SK-N-SH (cell line): ENCODE measurements at regions not wholly inside any gene's neighbourhood (a gene's known extent, or its start where the extent isn't known, plus 50 kb on each side); places are given as distances from the start of the nearest gene placed in this dataset.

Source experiments
- CTCF ChIA-PET: fragments of 300-600, 350-600 bp; formaldehyde crosslinking; extraction: SDS; loops from one replicate; lab custom pipeline; 2021; lab: Yijun Ruan, JAX
- POLR2A ChIA-PET: fragments of 350-600 bp; sonication (Branson Sonifier 250); formaldehyde crosslinking; extraction: SDS; loops from one replicate; lab custom pipeline; 2020; ENCODE audit warnings: antibody characterized with exemption, inconsistent platforms; lab: Yijun Ruan, JAX
- DNase-seq: peaks from one replicate; pipeline ENCODE4 v3.0.0; 2012
- H2AFZ ChIP-seq: fragments of 200-600 bp; sonication (generic); 2 replicates; pipeline ENCODE4 v1.8.1; 2016; ENCODE audit warnings: antibody characterized with exemption, mild to moderate bottlenecking, low read depth
- H3F3A ChIP-seq: fragments of 200-600 bp; sonication (generic); replicated peaks from 2 replicates; pipeline ENCODE3; 2016; ENCODE audit warnings: antibody characterized with exemption, mild to moderate bottlenecking; ENCODE audit not compliant: insufficient read depth
- H3K27ac ChIP-seq, 2 experiments: fragments of 200-500 bp in 1 of 2; fragments of 200-600 bp in 1 of 2; sonication (Bioruptor generic) in 1 of 2; sonication (generic), shearing (Covaris generic) in 1 of 2; 2 replicates each; pipeline versions ENCODE4 v1.5.1 to v1.6.1; 2014 to 2016; ENCODE audit warnings: low read depth in 2 of 2, inconsistent platforms in 1 of 2, low read length in 1 of 2, mild to moderate bottlenecking in 1 of 2, mixed read lengths in 1 of 2
- H3K27me3 ChIP-seq: fragments of 200-600 bp; sonication (generic), shearing (Covaris generic); 2 replicates; pipeline ENCODE4 v1.6.1; 2016; ENCODE audit warnings: mixed run types; ENCODE audit not compliant: insufficient read depth
- H3K36me3 ChIP-seq, 2 experiments: fragments of 200-500 bp in 1 of 2; fragments of 200-600 bp in 1 of 2; sonication (Bioruptor generic) in 1 of 2; sonication (generic) in 1 of 2; replicated peaks in 1 of 2; 2 replicates each; pipeline versions ENCODE3 to v1.5.1; 2014 to 2016; ENCODE audit warnings: low read length in 1 of 2, mild to moderate bottlenecking in 1 of 2; ENCODE audit not compliant: insufficient read depth in 2 of 2, control insufficient read depth in 1 of 2
- H3K4me1 ChIP-seq, 2 experiments: fragments of 200-500 bp in 1 of 2; fragments of 200-600 bp in 1 of 2; sonication (Bioruptor generic) in 1 of 2; sonication (generic), shearing (Covaris generic) in 1 of 2; 2 replicates each; pipeline versions ENCODE4 v1.5.1 to v1.6.1; 2014 to 2016; ENCODE audit warnings: low read depth in 1 of 2, low read length in 1 of 2, mixed run types in 1 of 2; ENCODE audit not compliant: insufficient read depth in 2 of 2, control insufficient read depth in 1 of 2
- H3K4me2 ChIP-seq: fragments of 200-600 bp; sonication (generic), shearing (Covaris generic); 2 replicates; pipeline ENCODE4 v1.6.1; 2017; ENCODE audit warnings: mixed run types
- H3K4me3 ChIP-seq, 2 experiments: fragments of 200-500 bp in 1 of 2; fragments of 200-600 bp in 1 of 2; sonication (Bioruptor generic) in 1 of 2; sonication (generic), shearing (Covaris generic) in 1 of 2; 2 replicates each; pipeline versions ENCODE4 v1.5.1 to v1.8.1; 2014 to 2016; ENCODE audit warnings: low read depth in 2 of 2, inconsistent platforms in 1 of 2, low read length in 1 of 2, mild to moderate bottlenecking in 1 of 2, mixed read lengths in 1 of 2, moderate library complexity in 1 of 2
- H3K79me2 ChIP-seq: fragments of 200-600 bp; sonication (generic); 2 replicates; pipeline ENCODE4 v1.8.1; 2017; ENCODE audit warnings: mild to moderate bottlenecking; ENCODE audit not compliant: insufficient read depth
- H3K9ac ChIP-seq: fragments of 200-600 bp; sonication (generic); 2 replicates; pipeline ENCODE4 v1.6.1; 2017; ENCODE audit warnings: mixed run types
- H3K9me2 ChIP-seq: fragments of 200-600 bp; sonication (generic); 2 replicates; pipeline ENCODE4 v1.6.1; 2017; ENCODE audit warnings: mixed run types
- H3K9me3 ChIP-seq: fragments of 200-600 bp; sonication (generic); 2 replicates; pipeline ENCODE4 v1.6.1; 2017; ENCODE audit warnings: mixed run types, mild to moderate bottlenecking, moderate library complexity
- H4K20me1 ChIP-seq: fragments of 200-600 bp; sonication (generic); 2 replicates; pipeline ENCODE4 v1.6.1; 2017; ENCODE audit warnings: mild to moderate bottlenecking, mixed run types; ENCODE audit not compliant: insufficient read depth
- CHD2 ChIP-seq: fragments of 150-350 bp; IDR thresholded peaks from 2 replicates; pipeline ENCODE4 v1.6.1; 2018; ENCODE audit warnings: low read length; ENCODE audit not compliant: partially characterized antibody
- ELF1 ChIP-seq: IDR thresholded peaks from 2 replicates; pipeline ENCODE4 v1.4.0; 2012
- EP300 ChIP-seq, 2 experiments: IDR thresholded peaks; 2 replicates each; pipeline versions ENCODE4 v1.4.0 to v1.6.1; 2012; ENCODE audit warnings: borderline replicate concordance in 1 of 2, low read depth in 1 of 2, low read length in 1 of 2
- EZH2phosphoT487 ChIP-seq: fragments of 200-600 bp; sonication (generic); IDR thresholded peaks from 2 replicates; pipeline ENCODE4 v1.6.1; 2017; ENCODE audit warnings: low read depth, mixed run types, mild to moderate bottlenecking, antibody characterized with exemption, moderate library complexity, borderline replicate concordance
- FOSL2 ChIP-seq: IDR thresholded peaks from 2 replicates; pipeline ENCODE4 v1.4.0; 2012; ENCODE audit warnings: low read depth, mild to moderate bottlenecking, moderate library complexity, borderline replicate concordance
- FOXM1 ChIP-seq: IDR thresholded peaks from 2 replicates; pipeline ENCODE4 v1.4.0; 2012; ENCODE audit warnings: low read depth, mild to moderate bottlenecking
- GABPA ChIP-seq: IDR thresholded peaks from 2 replicates; pipeline ENCODE4 v1.4.0; 2012; ENCODE audit warnings: low read depth, mild to moderate bottlenecking
- GATA2 ChIP-seq: sonication (generic); formaldehyde crosslinking; IDR thresholded peaks from 2 replicates; pipeline ENCODE4 v1.5.0; 2020; ENCODE audit warnings: mild to moderate bottlenecking, missing genetic modification reagents
- JUND ChIP-seq: IDR thresholded peaks from 2 replicates; pipeline ENCODE4 v1.4.0; 2012
- MAX ChIP-seq: IDR thresholded peaks from 2 replicates; pipeline ENCODE4 v1.4.0; 2012; ENCODE audit warnings: low read depth
- MEF2A ChIP-seq: IDR thresholded peaks from 2 replicates; pipeline ENCODE4 v1.4.0; 2012; ENCODE audit warnings: low read depth, borderline replicate concordance
- NFIC ChIP-seq: IDR thresholded peaks from 2 replicates; pipeline ENCODE4 v1.4.0; 2012; ENCODE audit warnings: borderline replicate concordance
- NRF1 ChIP-seq: IDR thresholded peaks from 2 replicates; pipeline ENCODE4 v1.6.1; 2012; ENCODE audit warnings: low read depth, mild to moderate bottlenecking, low read length
- PBX3 ChIP-seq: IDR thresholded peaks from 2 replicates; pipeline ENCODE4; 2012
- POLR2AphosphoS5 ChIP-seq: IDR thresholded peaks from 2 replicates; pipeline ENCODE4 v1.6.1; 2012; ENCODE audit warnings: low read depth, low read length
- RCOR1 ChIP-seq: fragments of 150-350 bp; IDR thresholded peaks from 2 replicates; pipeline ENCODE4 v1.6.1; 2017; ENCODE audit warnings: antibody characterized with exemption, low read length
- RFX5 ChIP-seq: IDR thresholded peaks from 2 replicates; pipeline ENCODE4 v1.6.1; 2012; ENCODE audit warnings: mild to moderate bottlenecking, improper control_type of control experiment, low read length
- RXRA ChIP-seq: IDR thresholded peaks from 2 replicates; pipeline ENCODE4 v1.4.0; 2012; ENCODE audit warnings: low read depth, mild to moderate bottlenecking, borderline replicate concordance
- SIN3A ChIP-seq: IDR thresholded peaks from 2 replicates; pipeline ENCODE4 v1.6.1; 2012; ENCODE audit warnings: low read depth, mild to moderate bottlenecking, low read length, moderate library complexity, borderline replicate concordance
- SMC3 ChIP-seq: IDR thresholded peaks from 2 replicates; pipeline ENCODE4 v1.6.1; 2012; ENCODE audit warnings: low read depth, low read length, improper control_type of control experiment
- TAF1 ChIP-seq: IDR thresholded peaks from 2 replicates; pipeline ENCODE4 v1.6.1; 2012; ENCODE audit warnings: low read depth, mild to moderate bottlenecking, low read length, moderate library complexity, borderline replicate concordance
- TCF12 ChIP-seq: IDR thresholded peaks from 2 replicates; pipeline ENCODE4 v1.4.0; 2012
- TEAD4 ChIP-seq: IDR thresholded peaks from 2 replicates; pipeline ENCODE4 v1.4.0; 2012; ENCODE audit warnings: mild to moderate bottlenecking, borderline replicate concordance; ENCODE audit not compliant: insufficient read depth
- USF1 ChIP-seq: IDR thresholded peaks from 2 replicates; pipeline ENCODE4 v1.4.0; 2012; ENCODE audit warnings: low read depth, borderline replicate concordance
- YY1 ChIP-seq: IDR thresholded peaks from 2 replicates; pipeline ENCODE4 v1.4.0; 2012; ENCODE audit warnings: low read depth, mild to moderate bottlenecking
- WGBS: methylation state at CpG from one replicate; pipeline ENCODE4 v1.1.6; 2017; ENCODE audit warnings: low lambda C conversion rate; 5-methylcytosine and 5-hydroxymethylcytosine counted together
- TF ChIP-seq, protein P1 (sequence below): fragments of 150-350 bp; IDR thresholded peaks from 2 replicates; pipeline ENCODE4 v1.6.1; 2017; ENCODE audit warnings: antibody characterized with exemption, low read length, low read depth, borderline replicate concordance
- TF ChIP-seq, protein P2 (sequence below): IDR thresholded peaks from 2 replicates; pipeline ENCODE4 v1.4.0; 2012; ENCODE audit warnings: low read depth, borderline replicate concordance

DNA sequence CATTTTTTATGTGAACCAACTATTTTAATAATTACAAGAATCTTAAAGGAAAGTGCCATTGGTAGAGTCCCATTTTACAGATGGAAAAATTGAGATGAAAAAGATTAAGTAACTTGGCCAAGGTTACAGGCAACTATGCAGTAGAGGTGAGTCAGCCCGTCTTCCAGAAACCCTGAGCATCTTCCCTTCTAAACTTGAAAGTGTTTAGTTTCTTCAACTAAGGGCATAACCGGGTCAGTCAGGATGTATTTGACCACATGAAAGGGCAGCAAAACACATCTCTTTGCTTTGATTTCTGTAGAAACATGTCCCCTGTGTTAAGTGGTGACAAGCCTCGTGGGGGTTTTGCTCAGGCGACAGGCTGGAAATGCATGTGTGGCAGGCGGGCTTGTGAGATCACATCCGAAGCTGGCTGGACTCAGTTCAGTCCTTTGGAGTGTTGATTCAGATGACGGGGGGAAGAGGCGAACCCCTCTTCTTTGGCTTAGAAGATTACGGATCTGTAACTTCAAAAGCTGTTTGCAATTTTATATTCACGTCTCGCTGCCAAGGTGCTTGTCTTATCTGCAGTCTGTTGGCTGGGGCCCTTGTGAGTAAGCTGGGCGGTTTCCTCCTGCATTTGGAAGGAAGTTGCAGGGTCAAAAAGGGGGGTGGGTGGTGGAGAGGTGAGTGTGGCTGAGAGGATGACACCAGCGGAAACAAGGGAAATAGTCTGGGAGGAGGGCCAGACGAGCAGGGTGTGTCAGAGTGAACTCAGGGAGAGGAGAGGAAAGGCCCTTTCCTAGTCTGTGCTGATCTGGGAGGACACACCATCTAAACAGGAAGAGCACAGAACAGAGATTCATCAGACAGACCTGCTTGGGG lies 78.9 kb upstream of the RPS23 start:
- peaks cover 24% of the 10 kb centered on the region for H3F3A ChIP-seq
- peak overlapping the region in 1 of 2 experiments; percentile 14; a peak in 2 of 4 replicates for H3K4me3 ChIP-seq
- H3K4me2 ChIP-seq = peak overlapping the region; percentile 61
- 38% methylated on average over 14 of the region's 14 CpGs for WGBS
- no peaks in the 10 kb centered on the region for H3K9me3 ChIP-seq
- no peaks in the 10 kb centered on the region for H4K20me1 ChIP-seq
- no peaks in the 10 kb centered on the region for H3K79me2 ChIP-seq
- no peaks in the 10 kb centered on the region for H3K9me2 ChIP-seq
- ChIA-PET POLR2A (no interaction called here), CTCF (interaction anchor here (2.0 kb wide), 1 partner anchor 1206 kb away, joined by 5 read pairs; no protein-coding TSS in a partner anchor)
- no peak for DNase-seq
- peak overlapping the region; percentile 57; the same call in 1 of the 2 replicates for H3K9ac ChIP-seq
- H3K36me3 ChIP-seq = no peaks in the 10 kb centered on the region
- H2AFZ ChIP-seq = peak overlapping the region; percentile 65; the same call in 1 of the 2 replicates
- H3K4me1 ChIP-seq = peaks cover 0 to 14% of the 10 kb centered on the region in 2 experiments; a peak in 2 of 4 replicates
- peak overlapping the region; percentile 76 to 83 for H3K27ac ChIP-seq
- H3K27me3 ChIP-seq = no peaks in the 10 kb centered on the region
- TF ChIP-seq POLR2AphosphoS5 (peak; percentile 73; the same call in 1 of the 2 replicates), TEAD4 (peak; percentile 70; the same call in 1 of the 2 replicates), TCF12 (peak; percentile 91), RFX5 (no peak), GATA2 (CRISPR knock-in tag) (no peak), EP300 (IDR thresholded peaks at IDR 0.05; ENCODE audit: borderline replicate concordance in 1 of 2, low read depth in 1 of 2, low read length in 1 of 2) (peak in 1 of 2 experiments; percentile 92; a peak in 2 of 4 replicates), YY1 (no peak), FOSL2 (peak; percentile 76; the same call in 1 of the 2 replicates), ELF1 (peak; percentile 60), MEF2A (peak; percentile 60; the same call in 1 of the 2 replicates), TAF1 (0 out of 2 replicates have a peak, but pooled peaks have one; percentile 18), SIN3A (no peak), JUND (peak; percentile 84), MAX (no peak), USF1 (no peak), EZH2phosphoT487 (no peak), SMC3 (no peak), GABPA (peak; percentile 51), FOXM1 (peak; percentile 63; the same call in 1 of the 2 replicates), NRF1 (no peak), CHD2 (no peak), NFIC (peak; percentile 97), PBX3 (peak; percentile 78), RXRA (peak; percentile 93), RCOR1 (0 out of 2 replicates have a peak, but pooled peaks have one; percentile 13)
- TF ChIP-seq, protein P1, sequence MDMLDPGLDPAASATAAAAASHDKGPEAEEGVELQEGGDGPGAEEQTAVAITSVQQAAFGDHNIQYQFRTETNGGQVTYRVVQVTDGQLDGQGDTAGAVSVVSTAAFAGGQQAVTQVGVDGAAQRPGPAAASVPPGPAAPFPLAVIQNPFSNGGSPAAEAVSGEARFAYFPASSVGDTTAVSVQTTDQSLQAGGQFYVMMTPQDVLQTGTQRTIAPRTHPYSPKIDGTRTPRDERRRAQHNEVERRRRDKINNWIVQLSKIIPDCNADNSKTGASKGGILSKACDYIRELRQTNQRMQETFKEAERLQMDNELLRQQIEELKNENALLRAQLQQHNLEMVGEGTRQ = no peak
- TF ChIP-seq, protein P2, sequence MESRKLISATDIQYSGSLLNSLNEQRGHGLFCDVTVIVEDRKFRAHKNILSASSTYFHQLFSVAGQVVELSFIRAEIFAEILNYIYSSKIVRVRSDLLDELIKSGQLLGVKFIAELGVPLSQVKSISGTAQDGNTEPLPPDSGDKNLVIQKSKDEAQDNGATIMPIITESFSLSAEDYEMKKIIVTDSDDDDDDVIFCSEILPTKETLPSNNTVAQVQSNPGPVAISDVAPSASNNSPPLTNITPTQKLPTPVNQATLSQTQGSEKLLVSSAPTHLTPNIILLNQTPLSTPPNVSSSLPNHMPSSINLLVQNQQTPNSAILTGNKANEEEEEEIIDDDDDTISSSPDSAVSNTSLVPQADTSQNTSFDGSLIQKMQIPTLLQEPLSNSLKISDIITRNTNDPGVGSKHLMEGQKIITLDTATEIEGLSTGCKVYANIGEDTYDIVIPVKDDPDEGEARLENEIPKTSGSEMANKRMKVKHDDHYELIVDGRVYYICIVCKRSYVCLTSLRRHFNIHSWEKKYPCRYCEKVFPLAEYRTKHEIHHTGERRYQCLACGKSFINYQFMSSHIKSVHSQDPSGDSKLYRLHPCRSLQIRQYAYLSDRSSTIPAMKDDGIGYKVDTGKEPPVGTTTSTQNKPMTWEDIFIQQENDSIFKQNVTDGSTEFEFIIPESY = peak; percentile 46; the same call in 1 of the 2 replicates
